ENCODE measurements at regions not wholly inside any gene's neighbourhood (a gene's known extent, or its start where the extent isn't known, plus 50 kb on each side); places are given as distances from the start of the nearest gene placed in this dataset.

GRCh38 chr14:101151927-101152305, 248.4 kb upstream of the RTL1 start:
- Histone ChIP-seq H3K4me1 (no peaks in the 10 kb centered on the region; the same call in 1 of the 2 replicates), H3K4me3 (ENCODE audit: low read depth, low read length) (no peak overlapping the region), H3K9me3 (no peaks in the 10 kb centered on the region), H3K27me3 (no peaks in the 10 kb centered on the region), H3K36me3 (no peaks in the 10 kb centered on the region)
- TF ChIP-seq CTCF (IDR thresholded peaks at IDR 0.05; ENCODE audit: low read depth, low read length), result no peak
- no peak for DNase-seq

GRCh38 chr14:101152855-101153254, 249.3 kb upstream of the RTL1 start:
- no peaks in the 10 kb centered on the region; the same call in 1 of the 2 replicates for H3K4me1 ChIP-seq
- H3K27me3 ChIP-seq, result no peaks in the 10 kb centered on the region
- H3K36me3 ChIP-seq, result no peaks in the 10 kb centered on the region
- no peak overlapping the region for H3K4me3 ChIP-seq (ENCODE audit: low read depth, low read length)
- H3K9me3 ChIP-seq, result no peaks in the 10 kb centered on the region
- TF ChIP-seq CTCF (IDR thresholded peaks at IDR 0.05; ENCODE audit: low read depth, low read length), result no peak
- DNase-seq, result no peak

GRCh38 chr14:101153691-101154090, 250.2 kb upstream of the RTL1 start:
- DNase-seq, result no peak
- Histone ChIP-seq H3K4me1 (no peaks in the 10 kb centered on the region; the same call in 1 of the 2 replicates), H3K9me3 (no peaks in the 10 kb centered on the region), H3K4me3 (ENCODE audit: low read depth, low read length) (no peak overlapping the region), H3K36me3 (no peaks in the 10 kb centered on the region), H3K27me3 (no peaks in the 10 kb centered on the region)
- no peak for TF ChIP-seq CTCF (IDR thresholded peaks at IDR 0.05; ENCODE audit: low read depth, low read length)

- Histone ChIP-seq H3K36me3 (no peaks in the 10 kb centered on the region), H3K9me3 (no peaks in the 10 kb centered on the region), H3K27me3 (no peaks in the 10 kb centered on the region), H3K4me3 (ENCODE audit: low read depth, low read length) (no peak overlapping the region), H3K4me1 (no peaks in the 10 kb centered on the region)
- DNase-seq, result no peak
- TF ChIP-seq CTCF (IDR thresholded peaks at IDR 0.05; ENCODE audit: low read depth, low read length), result no peak
These were observed 252.1 kb upstream of the RTL1 start for GRCh38 chr14:101155575-101155974.

- H3K4me3 ChIP-seq (ENCODE audit: low read depth, low read length), result no peak overlapping the region
- no peaks in the 10 kb centered on the region for H3K27me3 ChIP-seq
- H3K9me3 ChIP-seq, result no peaks in the 10 kb centered on the region
- TF ChIP-seq CTCF (IDR thresholded peaks at IDR 0.05; ENCODE audit: low read depth, low read length), result no peak
- no peaks in the 10 kb centered on the region for H3K36me3 ChIP-seq
- no peak for DNase-seq
- H3K4me1 ChIP-seq, result no peaks in the 10 kb centered on the region
These were observed 263.9 kb upstream of the RTL1 start for GRCh38 chr14:101167428-101167827.

GRCh38 chr14:101169267-101169666, 265.7 kb upstream of the RTL1 start:
- H3K27me3 ChIP-seq, result no peaks in the 10 kb centered on the region
- no peak for TF ChIP-seq CTCF (IDR thresholded peaks at IDR 0.05; ENCODE audit: low read depth, low read length)
- no peak overlapping the region for H3K4me3 ChIP-seq (ENCODE audit: low read depth, low read length)

More at GRCh38 chr14:101169267-101169666, 265.7 kb upstream of the RTL1 start:
- no peaks in the 10 kb centered on the region for H3K4me1 ChIP-seq
- no peaks in the 10 kb centered on the region for H3K36me3 ChIP-seq
- no peaks in the 10 kb centered on the region for H3K9me3 ChIP-seq
- no peak for DNase-seq

Measured in BE2C (cell line).